Muscle of leg (tissue), 3 donors: ENCODE measurements at regions not wholly inside any gene's neighbourhood (a gene's known extent, or its start where the extent isn't known, plus 50 kb on each side); places are given as distances from the start of the nearest gene placed in this dataset.
A peak's percentile ranks its signal among the peaks of the same experiment; 100 is the strongest.

Experiments used
- DNase-seq: peaks from one replicate; pipeline ENCODE4 v3.0.0; 2013
- H3K27ac ChIP-seq: one replicate; pipeline ENCODE4 v1.5.1; 2013; ENCODE audit warnings: mild to moderate bottlenecking, low read length, control low read depth
- H3K27me3 ChIP-seq: one replicate; pipeline ENCODE4 v1.6.1; 2013; ENCODE audit warnings: low read length; ENCODE audit not compliant: control insufficient read depth, insufficient read depth
- H3K36me3 ChIP-seq: one replicate; pipeline ENCODE4 v1.6.1; 2013; ENCODE audit warnings: low read length; ENCODE audit not compliant: control insufficient read depth, insufficient read depth
- H3K4me1 ChIP-seq: one replicate; pipeline ENCODE4 v1.6.1; 2013; ENCODE audit warnings: low read length; ENCODE audit not compliant: control insufficient read depth, insufficient read depth
- H3K4me3 ChIP-seq: one replicate; pipeline ENCODE4 v1.5.1; 2013; ENCODE audit warnings: low read length, control low read depth
- H3K9me3 ChIP-seq: replicated peaks from 2 replicates; pipeline ENCODE4 v1.6.1; 2013; ENCODE audit warnings: low read depth, low read length; ENCODE audit not compliant: control insufficient read depth
- WGBS: methylation state at CpG from one replicate; pipeline ENCODE4 v1.1.5; 2013; ENCODE audit warnings: missing lambda C conversion rate; ENCODE audit not compliant: insufficient coverage; 5-methylcytosine and 5-hydroxymethylcytosine counted together

- DNase-seq, result no peak
- 0% methylated on average over 1 of the region's 1 CpG for WGBS
- no peak overlapping the region for H3K27ac ChIP-seq
Measured at GRCh38 chr11:32262367-32262766, 171.5 kb downstream of the RCN1 start.

DNA sequence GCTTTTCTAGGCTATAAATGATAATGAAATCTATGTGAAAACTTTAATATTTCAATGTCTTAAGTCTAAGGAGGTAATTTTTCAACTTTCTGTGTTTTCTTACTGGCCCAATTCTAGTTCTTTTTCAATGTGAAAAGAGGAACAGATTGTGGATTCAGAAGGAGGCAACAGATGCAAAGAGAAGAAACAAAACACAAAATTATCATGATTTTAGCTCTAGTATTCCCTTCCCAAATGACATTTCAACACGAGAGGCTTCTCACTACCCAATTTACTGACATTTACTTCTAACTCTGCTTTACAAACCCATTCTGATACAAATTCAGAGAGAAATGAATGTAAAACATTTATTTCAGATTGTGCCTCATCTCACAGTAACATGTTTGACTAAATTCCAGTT, 169.4 kb downstream of the WT1 start:
- no peak for DNase-seq
- Histone ChIP-seq H3K27me3 (no peaks in the 10 kb centered on the region), H3K4me1 (no peaks in the 10 kb centered on the region), H3K27ac (no peak overlapping the region), H3K36me3 (no peaks in the 10 kb centered on the region), H3K4me3 (no peak overlapping the region), H3K9me3 (no peaks in the 10 kb centered on the region)
- WGBS, result no CpG with 5 or more reads among the region's 1 CpG

More at GRCh38 chr11:32262367-32262766, 171.5 kb downstream of the RCN1 start:
- H3K9me3 ChIP-seq, result no peaks in the 10 kb centered on the region
- no peaks in the 10 kb centered on the region for H3K27me3 ChIP-seq
- no peaks in the 10 kb centered on the region for H3K36me3 ChIP-seq
- H3K4me1 ChIP-seq, result no peaks in the 10 kb centered on the region
- H3K4me3 ChIP-seq, result no peak overlapping the region

GRCh38 chr11:32266601-32267000, 168.7 kb downstream of the WT1 start:
- no peaks in the 10 kb centered on the region for H3K27me3 ChIP-seq
- no peak overlapping the region for H3K4me3 ChIP-seq
- H3K9me3 ChIP-seq, result no peaks in the 10 kb centered on the region
- no peak overlapping the region for H3K27ac ChIP-seq
- no peak for DNase-seq
- WGBS, result 67% methylated on average over 1 of the region's 4 CpGs
- no peaks in the 10 kb centered on the region for H3K4me1 ChIP-seq
- no peaks in the 10 kb centered on the region for H3K36me3 ChIP-seq

- no peaks in the 10 kb centered on the region for H3K36me3 ChIP-seq
- no peaks in the 10 kb centered on the region for H3K27me3 ChIP-seq
- H3K27ac ChIP-seq, result no peak overlapping the region
- WGBS, result 75% methylated on average over 4 of the region's 7 CpGs
- no peaks in the 10 kb centered on the region for H3K4me1 ChIP-seq
- H3K4me3 ChIP-seq, result no peak overlapping the region
- no peaks in the 10 kb centered on the region for H3K9me3 ChIP-seq
- no peak for DNase-seq
Measured at GRCh38 chr11:32267679-32268187, 167.6 kb downstream of the WT1 start.

- Histone ChIP-seq H3K4me3 (no peak overlapping the region), H3K36me3 (no peaks in the 10 kb centered on the region), H3K9me3 (no peaks in the 10 kb centered on the region), H3K27me3 (no peaks in the 10 kb centered on the region), H3K27ac (no peak overlapping the region), H3K4me1 (no peaks in the 10 kb centered on the region)
- DNase-seq, result no peak
- 60% methylated on average over 1 of the region's 4 CpGs for WGBS
Measured at GRCh38 chr11:32273931-32274330, 161.4 kb downstream of the WT1 start.

GRCh38 chr11:32279672-32280071, 155.7 kb downstream of the WT1 start:
- H3K9me3 ChIP-seq, result no peaks in the 10 kb centered on the region
- H3K4me3 ChIP-seq, result no peak overlapping the region
- no peaks in the 10 kb centered on the region for H3K4me1 ChIP-seq
- no peaks in the 10 kb centered on the region for H3K27me3 ChIP-seq
- no peak overlapping the region for H3K27ac ChIP-seq
- WGBS, result no CpG with 5 or more reads among the region's 3 CpGs
- no peak for DNase-seq
- no peaks in the 10 kb centered on the region for H3K36me3 ChIP-seq

GRCh38 chr11:32280339-32280738, 155.0 kb downstream of the WT1 start:
- H3K27me3 ChIP-seq, result no peaks in the 10 kb centered on the region
- DNase-seq, result no peak
- no CpG with 5 or more reads among the region's 1 CpG for WGBS
- H3K4me1 ChIP-seq, result no peaks in the 10 kb centered on the region
- no peaks in the 10 kb centered on the region for H3K36me3 ChIP-seq
- no peak overlapping the region for H3K27ac ChIP-seq
- H3K4me3 ChIP-seq, result no peak overlapping the region
- H3K9me3 ChIP-seq, result no peaks in the 10 kb centered on the region

DNA sequence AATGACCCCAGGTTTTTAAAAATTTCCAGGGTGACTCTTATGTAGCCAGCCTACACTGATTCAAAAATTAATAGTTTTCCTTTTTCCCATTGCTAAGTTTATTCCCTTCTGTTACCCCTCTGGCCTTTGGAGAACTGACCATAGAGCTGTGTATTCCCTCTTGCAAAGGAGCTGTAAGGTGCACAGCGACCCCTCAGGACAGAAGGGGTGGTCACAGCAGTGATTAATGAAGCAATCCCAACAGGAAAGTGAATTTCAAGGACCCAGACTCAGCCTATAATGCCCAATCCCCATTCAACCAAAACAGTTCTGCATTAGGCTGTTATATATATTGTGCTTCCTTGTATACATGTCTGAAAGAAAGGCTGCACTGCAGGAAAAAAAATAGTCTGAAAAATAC, 147.1 kb downstream of the WT1 start:
- DNase-seq, result no peak
- Histone ChIP-seq H3K4me3 (no peak overlapping the region), H3K36me3 (no peaks in the 10 kb centered on the region), H3K27ac (no peak overlapping the region), H3K9me3 (no peaks in the 10 kb centered on the region), H3K4me1 (no peaks in the 10 kb centered on the region), H3K27me3 (no peaks in the 10 kb centered on the region)
- WGBS, result no CpG with 5 or more reads among the region's 1 CpG

- DNase-seq, result no peak
- H3K36me3 ChIP-seq, result no peaks in the 10 kb centered on the region
- H3K27ac ChIP-seq, result no peak overlapping the region
- H3K9me3 ChIP-seq, result no peaks in the 10 kb centered on the region
- no peak overlapping the region for H3K4me3 ChIP-seq
- H3K4me1 ChIP-seq, result no peaks in the 10 kb centered on the region
- no peaks in the 10 kb centered on the region for H3K27me3 ChIP-seq
- WGBS, result 90% methylated on average over 1 of the region's 5 CpGs
Measured at GRCh38 chr11:32289701-32290100, 145.6 kb downstream of the WT1 start.

DNA sequence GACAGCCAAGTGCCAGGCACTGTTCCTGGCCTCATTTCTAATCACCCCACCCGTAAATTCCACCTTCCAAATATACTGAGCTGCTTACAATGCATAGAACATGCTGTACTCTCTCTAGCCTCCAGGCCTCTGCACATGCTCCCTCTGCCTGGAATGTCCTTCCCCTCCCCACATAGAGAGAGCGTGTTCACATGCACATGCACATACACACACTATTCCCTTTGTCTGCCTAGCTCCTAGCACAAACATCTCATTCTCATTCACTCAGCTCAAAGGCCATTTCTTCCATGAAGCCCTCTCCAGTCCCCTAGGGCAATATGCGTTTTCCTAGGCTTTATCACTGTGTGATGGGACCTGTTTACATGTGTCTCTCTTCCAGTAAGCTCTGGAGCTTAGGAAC, 144.6 kb downstream of the WT1 start:
- peaks cover 1% of the 10 kb centered on the region for H3K27me3 ChIP-seq
- DNase-seq, result peak; percentile 6
- H3K9me3 ChIP-seq, result no peaks in the 10 kb centered on the region
- H3K4me3 ChIP-seq, result no peak overlapping the region
- WGBS, result 89% methylated on average over 2 of the region's 3 CpGs
- no peaks in the 10 kb centered on the region for H3K4me1 ChIP-seq
- no peak overlapping the region for H3K27ac ChIP-seq
- no peaks in the 10 kb centered on the region for H3K36me3 ChIP-seq

DNA sequence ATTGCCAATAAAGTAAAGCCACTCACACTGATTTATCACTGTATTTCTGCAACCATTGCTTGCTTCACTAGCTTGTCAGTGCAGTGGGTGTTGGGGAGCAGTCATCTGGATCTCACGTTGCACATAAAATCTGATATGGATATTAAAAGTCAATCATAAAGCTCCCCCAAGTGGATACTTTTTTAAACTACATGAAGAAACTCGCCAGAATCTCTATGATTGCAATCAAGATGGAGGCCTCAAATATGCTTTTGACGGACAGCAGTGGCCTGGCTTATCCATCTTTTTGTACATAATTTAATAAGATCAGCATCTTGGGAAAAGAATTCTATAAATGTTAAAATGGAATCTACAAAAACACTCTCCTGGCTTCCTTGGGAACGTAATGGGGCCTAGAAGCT, 137.7 kb downstream of the WT1 start:
- Histone ChIP-seq H3K4me3 (no peak overlapping the region), H3K36me3 (no peaks in the 10 kb centered on the region), H3K4me1 (no peaks in the 10 kb centered on the region), H3K27me3 (peaks cover 2% of the 10 kb centered on the region), H3K27ac (no peak overlapping the region), H3K9me3 (no peaks in the 10 kb centered on the region)
- DNase-seq, result peak; percentile 60
- WGBS, result 80% methylated on average over 1 of the region's 4 CpGs
